SKM-1 treated with dmso at 0.1 percent for 144 hours (cell line): ENCODE measurements at regions not wholly inside any gene's neighbourhood (a gene's known extent, or its start where the extent isn't known, plus 50 kb on each side); places are given as distances from the start of the nearest gene placed in this dataset.

Experiments used
- DNase-seq: peaks from one replicate; lab custom pipeline; 2025; ENCODE audit not compliant: unreplicated experiment; lab: John Stamatoyannopoulos, UW

DNA sequence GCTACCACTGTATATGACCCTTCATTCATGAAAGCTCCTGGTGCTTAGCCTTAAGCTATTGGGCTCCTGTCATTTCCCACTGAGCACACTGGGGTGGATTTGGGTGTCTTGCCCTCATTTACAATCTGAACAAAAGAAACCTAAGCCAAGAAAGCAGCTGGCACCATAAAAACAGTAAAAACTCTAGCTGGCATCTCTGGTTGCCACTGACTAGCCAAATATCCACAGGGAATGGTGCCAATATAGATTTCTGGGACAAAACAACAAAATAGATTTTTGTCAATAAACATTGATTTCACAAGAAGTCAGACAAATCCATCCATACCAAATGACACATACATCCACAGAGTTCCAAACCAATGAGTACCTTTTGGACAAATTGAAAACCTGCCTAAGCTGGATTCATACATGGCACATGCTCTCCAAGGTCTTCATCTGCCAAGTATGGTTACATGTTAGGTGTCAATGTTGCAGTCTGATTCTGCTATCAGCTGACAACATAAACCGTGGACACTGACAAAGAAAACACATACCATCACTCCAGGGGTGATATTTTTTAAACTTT, 1081.5 kb upstream of the ZEB2 start:
- no peak for DNase-seq

DNA sequence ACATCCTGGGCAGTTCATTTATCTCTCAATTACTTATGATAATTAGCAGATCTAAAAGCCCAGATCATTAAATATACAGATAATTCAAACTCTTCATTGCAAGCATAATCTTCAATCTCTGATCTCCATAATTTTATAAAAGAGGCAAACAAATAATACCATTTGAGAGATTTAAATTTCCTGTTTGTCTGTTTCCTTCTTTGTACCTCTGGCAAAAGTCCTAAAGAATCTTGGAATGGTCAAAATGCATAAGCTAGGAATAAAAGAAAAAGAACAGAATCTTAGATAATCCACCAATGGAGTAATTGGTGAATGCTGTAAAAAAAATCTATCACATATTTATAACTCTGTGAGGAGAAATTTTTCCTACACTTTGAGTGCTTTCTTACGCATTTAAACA, 1080.9 kb upstream of the ZEB2 start:
- DNase-seq: no peak

DNA sequence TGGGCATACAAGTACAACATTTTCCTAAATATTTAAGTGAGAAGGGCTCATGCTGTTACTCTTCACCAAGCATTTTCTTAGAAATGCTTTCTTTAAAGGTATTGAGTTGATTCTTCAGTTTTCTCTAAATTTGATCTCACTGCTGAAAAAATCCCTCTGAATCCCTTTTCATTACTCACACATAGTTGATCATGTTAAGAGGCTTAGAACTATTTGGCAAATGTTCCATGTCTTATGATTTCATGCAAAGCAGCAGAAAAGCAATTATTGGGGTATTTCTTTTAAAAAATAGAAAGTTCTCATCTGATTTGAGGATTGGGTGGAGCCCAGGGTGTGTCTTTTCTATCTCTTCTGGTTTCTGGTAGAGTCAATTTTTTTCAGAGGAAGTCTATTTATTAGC, 1079.8 kb upstream of the ZEB2 start:
- no peak for DNase-seq

DNA sequence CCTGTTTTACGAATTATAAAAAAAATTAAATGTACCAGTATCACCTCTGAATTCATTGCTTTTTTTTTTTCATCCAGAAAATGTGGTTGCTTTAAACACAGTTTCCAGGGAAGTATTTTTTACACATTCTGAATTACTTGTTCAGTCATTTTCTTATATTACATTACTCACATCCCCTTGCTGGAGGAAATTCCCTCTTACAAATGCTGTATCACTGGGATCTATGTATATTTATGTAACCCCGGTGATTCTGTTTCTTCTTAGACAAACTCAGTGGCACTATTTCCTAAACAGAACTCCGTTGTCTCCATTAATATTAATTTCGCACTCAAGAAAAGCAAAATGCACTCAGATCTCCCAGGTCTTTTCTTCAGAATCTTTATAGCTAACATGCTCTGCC, 1078.5 kb upstream of the ZEB2 start:
- no peak for DNase-seq

DNA sequence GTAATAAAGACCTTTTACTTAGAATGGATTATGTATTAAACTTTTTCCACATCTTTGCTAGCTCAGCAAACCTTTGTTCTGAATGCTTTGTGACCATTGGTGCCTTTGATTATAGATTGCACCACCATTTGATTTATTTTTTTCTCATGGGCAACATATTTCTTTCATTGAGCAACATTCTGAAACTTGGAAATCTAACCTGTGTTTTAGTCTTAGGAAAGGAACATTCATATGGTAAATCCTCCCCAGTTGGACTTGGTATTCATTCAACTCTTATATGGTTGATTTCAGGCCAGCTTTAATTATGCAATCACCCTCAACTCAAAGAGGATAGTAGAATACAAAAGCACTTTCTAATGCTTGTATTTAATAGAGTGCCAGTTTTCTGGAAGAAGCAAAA, 1077.9 kb upstream of the ZEB2 start:
- DNase-seq: no peak

DNA sequence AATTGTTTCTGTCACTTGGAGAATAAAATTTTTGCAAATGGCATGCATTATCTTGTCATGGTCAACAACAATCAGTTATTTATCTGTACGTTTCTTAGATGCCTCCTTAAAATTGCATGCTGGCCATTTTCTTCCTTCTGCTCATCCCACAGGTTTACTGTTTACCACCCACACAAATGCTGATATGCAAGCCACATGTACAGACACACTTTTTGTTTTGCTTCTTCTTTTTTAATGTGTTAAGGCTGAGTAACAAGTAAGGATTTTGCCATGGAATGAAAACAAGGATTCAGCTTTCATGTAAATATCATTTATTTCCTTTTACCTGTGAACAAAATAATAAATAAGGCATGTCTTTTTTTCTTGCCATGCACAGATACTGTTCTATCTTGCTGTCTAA, 1077.1 kb upstream of the ZEB2 start:
- no peak for DNase-seq

DNA sequence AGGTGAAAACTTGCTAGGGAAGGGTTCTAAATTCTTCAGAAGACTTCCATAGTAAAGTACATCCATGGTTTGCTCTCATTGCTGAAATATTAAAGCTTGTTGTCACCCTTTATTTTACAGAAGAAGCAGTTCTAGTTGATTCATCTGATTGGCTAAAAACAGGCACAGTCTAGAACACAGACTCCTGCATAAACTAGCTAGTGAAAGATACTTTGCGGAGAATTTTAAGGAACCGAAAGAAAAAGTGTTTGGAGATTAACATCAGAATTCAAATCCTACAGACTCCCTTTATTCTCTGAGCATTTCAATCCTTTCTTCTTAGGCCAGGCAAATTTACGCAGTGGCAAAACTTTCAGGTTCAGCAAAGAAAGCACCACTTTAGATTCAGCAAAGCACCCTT, 1076.5 kb upstream of the ZEB2 start:
- no peak for DNase-seq

DNA sequence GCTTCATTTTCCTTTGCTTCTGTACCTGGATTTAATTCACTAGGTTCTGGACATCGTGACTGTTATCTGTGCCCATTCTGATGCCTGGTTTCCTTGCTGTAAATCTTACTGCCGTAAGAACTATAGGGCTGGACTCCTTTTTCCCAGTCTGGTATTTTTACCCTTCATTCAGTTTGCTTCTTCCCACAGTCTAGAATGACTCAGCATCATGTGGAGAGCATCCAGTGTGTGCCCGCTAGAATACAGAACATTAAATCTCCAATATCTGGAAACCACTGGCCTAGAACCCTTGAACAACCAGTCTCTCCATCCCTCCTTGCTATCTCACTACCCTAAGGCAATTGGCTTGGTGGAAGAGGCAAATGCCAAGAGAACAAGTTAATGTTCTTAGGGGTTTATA, 1075.4 kb upstream of the ZEB2 start:
- no peak for DNase-seq

DNA sequence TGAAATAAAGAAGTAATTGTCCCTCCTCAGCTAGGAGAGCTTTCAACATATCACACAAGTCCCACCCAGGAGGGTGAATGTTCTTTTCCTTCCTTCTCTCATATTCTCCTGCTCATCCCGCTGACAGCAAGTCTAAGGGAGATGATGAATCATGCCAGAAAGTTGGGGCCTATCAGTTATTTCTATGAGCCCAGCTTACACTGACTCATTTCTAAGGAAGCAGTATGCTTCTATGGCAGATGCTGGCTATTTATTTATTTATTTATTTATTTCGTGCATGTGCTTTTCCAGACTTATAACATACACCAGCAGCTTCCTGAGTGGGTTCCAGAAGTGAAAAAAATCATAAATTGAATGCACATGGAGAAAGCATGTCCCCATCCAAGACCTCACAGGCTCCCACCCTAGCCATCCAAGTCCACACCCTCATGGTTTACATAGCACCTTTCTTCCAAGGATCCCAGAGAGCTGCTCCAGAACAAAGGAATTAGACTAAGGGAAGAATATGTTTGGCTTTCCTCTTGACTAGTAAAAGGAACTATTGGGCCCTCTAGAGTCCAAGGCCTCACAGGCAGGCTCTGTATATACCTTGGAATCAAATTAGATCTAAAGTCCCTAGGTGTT, 1074.2 kb upstream of the ZEB2 start:
- no peak for DNase-seq

DNA sequence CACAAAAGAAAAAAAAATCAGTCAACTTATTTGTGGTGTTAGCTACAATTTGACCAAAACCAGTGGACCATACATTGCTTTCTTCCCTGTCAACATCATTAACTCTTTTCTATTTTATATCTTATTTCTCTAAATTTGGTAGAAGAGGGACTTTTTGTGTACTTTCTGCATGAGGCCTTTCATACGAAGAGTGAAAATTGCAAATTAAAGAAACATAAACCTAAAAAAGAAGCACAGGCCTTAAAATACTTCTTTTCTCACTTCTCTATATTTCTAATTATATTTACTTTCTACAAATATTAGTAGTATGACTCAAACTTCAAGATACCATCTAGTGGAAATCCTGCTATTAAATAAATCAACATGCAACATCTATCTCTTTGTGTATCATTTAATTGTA, 1073.4 kb upstream of the ZEB2 start:
- no peak for DNase-seq

DNA sequence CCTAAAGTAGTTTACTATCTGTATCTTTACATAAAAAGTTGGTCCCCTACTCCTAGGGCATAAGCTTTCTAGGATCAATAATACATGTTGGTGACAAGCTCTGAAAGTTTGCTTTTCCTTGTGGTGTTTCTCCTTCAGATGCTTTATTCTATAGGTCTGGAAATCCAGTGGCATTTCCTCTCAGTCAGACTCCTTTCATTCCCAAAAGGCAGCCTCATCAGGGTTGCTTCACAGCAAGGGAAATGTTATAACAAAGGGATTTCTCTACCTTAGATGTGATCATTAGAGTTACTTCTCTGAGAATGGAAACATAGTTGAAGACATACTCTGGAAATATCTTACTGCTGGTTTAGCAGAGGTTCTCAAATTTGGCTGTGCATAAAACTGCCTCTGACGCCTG, 1072.4 kb upstream of the ZEB2 start:
- DNase-seq: no peak

DNA sequence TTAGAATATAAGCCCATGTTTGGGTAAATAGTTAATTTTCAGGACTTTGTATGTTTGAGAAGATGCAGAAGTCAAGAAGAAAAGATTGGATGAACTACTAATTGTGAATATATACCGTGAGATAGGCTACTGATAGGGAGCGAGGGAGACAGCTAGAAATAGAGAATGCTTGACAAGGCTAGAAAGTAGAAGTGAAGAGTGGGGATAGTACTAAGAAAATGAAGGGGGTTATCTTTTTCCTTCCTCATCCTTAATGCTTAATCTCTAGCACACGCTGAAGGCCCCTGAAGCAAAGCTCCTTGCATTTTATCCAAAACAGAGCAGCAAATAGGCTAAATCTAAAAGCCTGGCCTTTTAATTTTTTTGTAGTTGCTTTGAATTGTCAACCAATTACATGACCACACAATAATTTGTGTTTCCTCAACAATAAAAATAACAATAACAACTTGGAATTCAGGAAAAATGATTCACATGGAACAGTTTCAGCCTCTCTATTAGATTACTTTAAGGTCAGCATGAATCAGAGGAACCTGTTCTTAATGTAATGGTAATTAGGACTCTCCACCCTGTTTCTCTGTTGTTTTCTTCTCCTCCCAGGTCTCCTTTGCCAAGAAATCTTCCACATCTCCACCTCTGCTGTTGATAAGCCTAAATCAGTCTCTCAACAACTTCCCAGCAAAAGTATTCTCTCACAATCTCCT, 1071.3 kb upstream of the ZEB2 start:
- no peak for DNase-seq

DNA sequence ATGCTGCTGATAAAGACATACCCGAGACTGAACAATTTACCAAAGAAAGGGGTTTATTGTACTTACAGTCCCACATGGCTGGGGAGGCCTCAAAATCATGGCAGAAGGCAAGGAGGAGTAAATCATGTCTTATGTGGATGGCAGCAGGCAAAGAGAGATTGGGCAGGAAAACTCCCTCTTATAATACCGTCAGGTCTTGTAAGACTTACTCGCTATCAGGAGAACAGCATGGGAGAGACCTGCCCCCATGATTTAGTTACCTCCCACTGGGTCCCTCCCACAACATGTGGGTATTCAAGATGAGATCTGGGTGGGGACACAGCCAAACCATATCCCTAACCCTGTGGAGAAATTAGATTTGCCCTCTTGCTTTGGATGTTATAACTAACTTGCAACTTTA, 1068.0 kb upstream of the ZEB2 start:
- no peak for DNase-seq

DNA sequence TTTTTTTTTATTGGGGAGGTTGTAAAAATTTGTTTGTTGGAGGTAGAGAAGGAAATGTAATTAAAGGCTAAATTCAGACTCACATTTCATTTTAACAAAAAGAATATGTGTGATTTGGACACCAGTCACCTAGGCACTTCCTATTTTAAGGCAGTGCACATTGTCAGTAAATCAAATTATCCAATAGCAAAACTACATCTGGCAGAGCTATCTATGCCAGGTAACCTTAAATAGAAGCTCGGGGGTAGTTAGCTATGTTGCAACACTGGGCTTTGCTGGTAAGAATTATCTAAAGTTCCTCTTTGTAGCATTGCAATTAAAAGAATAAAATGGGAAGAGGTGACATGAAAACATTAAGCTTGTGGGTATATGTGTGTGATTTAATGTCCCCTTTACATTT, 1064.4 kb upstream of the ZEB2 start:
- peak; percentile 37 for DNase-seq

DNA sequence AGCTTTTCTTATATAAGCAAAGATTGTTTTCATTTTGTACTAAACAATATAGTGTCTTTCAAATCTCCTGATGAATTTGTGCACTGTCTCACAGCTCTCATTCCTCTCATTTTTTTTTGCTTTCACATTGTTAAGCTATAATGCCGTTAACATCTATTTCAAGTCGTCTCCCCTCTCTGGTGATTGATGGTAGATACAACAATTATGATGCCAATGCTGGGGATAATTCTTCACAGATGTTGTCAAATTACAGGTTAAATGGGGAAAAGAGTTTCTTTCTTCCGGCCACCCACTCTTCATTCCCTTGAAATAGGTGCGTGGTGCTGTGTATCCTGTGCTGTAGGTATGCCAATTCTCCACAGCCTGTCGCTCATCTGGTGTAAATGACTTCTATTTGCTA, 1053.7 kb upstream of the ZEB2 start:
- DNase-seq: no peak

DNA sequence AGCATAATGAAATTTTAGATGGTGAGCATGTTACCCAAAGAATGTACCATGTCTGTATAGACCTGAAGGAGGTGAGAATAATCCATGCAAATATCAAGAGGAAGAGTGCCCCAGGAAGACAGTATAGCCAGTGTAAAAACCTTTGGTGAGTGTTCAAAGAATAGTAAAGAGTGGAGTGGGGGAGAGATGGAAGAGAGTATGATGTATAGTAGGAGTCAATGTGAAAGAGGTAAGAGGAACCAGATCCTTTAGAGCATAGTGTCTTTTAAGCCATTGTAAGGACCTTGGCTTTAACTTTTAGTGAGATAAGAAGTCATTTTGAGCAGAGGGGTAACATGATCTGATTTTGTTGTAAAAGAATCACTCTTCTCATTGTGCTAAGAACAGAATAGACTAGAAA, 1052.3 kb upstream of the ZEB2 start:
- DNase-seq: no peak

DNA sequence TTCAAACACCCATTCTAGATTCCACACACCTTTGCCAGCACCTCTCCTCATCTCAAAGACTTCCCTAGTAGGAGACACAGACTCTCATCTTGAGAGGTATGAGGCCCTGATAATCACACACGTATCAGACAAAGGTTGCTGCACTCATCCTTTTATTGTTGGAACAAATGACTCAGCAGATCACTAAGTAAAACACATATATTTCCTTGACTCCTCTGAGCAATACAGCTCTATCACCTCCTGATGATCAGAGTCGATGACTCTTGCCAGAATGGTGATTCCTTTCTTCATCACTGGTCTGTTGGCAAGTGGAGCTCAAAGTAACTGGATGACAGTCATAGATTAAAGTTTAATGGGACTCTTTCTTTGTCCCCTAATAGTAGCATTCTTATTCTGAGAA, 1049.2 kb upstream of the ZEB2 start:
- DNase-seq: no peak

DNA sequence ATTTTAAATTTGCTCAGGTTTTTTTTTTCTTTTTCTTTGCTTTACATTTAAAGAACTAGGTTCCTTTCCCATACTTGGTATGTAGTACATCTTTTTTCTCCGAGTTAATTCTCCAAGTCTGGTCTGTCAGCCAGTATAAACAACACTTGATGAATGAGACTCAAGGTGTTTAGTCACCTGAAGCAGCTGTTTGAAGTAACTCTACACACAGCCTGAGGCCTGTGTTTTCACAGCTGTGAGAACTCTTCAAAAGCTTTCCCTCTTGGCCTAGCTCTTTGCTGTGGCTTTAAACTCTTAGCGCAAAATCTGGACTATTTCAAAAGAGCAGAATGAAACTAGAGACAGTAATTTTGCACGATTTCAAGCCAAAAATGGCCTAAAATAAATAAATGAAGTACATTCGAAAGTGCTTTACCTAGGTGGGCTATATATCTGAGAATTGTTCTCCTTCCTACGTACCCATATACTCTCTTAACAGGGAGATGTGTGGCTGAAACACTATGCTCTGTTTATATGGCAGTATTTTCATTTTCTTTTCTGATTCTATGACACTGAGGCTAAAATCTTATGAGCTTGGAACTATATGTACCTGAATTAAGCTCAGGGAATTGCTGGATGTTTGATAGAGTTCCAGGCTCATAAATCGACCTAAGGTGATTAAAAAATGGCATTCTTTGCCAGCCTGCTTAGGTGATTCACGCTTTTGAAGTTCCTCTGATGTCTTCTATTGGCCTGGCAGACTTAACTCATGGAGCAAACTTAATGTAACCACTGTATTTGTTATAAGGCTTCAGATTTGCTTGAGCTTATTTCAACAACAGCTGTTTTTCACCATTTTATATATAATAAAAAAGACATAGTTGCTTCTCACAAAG, 1044.1 kb upstream of the ZEB2 start:
- no peak for DNase-seq

DNA sequence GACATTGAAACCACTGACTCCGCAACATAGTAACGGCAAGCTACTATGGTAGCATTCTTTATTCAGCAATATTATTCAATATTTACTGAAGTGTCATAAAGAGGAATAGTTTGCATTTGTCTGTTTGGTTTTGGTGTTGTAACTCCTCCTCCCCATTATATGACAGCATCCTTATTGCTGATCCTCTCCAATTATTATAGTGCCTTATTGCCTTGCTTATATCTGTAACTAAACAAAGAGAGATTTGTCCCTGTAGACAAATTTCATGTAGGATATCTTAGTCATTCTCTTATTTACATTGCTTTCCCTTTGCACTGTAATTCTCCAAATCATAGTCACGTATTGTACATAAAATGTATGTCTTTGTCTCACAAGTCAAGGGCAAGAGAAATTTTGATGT, 1041.2 kb upstream of the ZEB2 start:
- DNase-seq: no peak

DNA sequence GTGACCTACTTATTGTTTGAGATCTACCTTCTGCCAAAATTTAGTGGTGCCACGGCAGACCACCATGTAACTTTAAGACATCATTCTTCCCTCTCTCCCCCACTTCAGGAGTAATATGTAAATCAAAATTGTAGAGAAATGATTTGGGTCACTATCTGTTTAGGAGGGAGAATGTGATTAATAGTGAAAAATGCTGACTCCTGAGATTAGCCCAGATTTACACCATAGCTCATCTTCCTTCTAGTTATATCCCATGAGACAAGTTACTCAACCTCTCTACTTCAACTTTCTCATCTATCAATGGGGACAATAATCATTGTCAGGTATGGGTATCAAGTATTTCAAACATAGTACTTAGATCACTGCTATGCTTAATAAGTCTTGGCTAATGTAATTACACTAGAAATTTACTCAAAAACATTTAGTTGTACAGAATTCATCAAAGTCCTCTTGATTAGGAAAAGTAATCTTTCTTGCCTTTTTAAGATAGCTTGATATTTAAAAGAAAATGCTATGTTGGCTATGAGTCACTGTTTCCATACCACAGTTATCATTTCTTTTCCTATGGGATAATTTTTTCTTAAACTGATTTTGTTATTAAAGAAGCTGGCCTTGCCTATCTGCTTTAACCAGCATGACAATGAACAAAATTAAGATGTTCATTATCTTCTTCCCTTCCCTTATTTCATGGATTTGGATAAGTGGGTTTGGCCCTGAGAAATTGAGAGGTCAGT, 1038.9 kb upstream of the ZEB2 start:
- no peak for DNase-seq

DNA sequence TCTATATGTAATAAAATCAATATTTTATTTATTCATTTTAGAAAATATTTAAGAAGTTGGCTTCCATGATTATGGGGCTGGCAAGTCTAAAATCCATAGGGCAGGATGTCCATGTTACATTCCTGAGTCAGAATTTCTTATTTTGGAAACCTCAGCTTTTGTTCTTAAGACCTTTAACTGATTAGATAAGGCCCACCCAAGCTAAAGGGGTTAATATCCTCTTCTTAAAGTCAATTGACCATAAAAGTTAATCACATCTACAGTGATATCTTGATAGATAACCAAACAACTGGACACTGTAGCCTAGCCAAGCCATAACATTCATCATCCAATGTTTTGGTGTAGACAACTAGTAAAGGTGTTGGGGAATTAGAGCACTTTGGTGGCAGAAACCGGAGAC, 1035.4 kb upstream of the ZEB2 start:
- no peak for DNase-seq
